ENCODE measurements at regions not wholly inside any gene's neighbourhood (a gene's known extent, or its start where the extent isn't known, plus 50 kb on each side); places are given as distances from the start of the nearest gene placed in this dataset.
"Not testable (repeated sequence)": the region's sequence is repeated elsewhere in the genome, so short reads cannot be mapped to it uniquely, and the experiment has no call there.

DNA sequence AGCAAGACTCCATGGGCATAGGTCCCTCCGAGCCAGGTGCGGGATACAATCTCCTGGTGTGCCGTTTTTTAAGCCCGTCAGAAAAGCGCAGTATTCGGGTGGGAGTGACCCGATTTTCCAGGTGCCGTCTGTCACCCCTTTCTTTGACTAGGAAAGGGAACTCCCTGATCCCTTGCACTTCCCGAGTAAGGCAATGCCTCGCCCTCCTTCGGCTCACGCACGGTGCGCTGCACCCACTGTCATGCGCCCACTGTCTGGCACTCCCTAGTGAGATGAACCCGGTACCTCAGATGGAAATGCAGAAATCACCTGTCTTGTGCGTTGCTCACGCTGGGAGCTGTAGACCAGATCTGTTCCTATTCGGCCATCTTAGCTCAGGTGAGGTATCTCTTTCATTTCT, 344.1 kb upstream of the ZNF32 start:
- DNase-seq, result not testable (repeated sequence)

GRCh38 chr10:43986374-43986773, 337.7 kb upstream of the ZNF32 start:
- no peak for DNase-seq

DNA sequence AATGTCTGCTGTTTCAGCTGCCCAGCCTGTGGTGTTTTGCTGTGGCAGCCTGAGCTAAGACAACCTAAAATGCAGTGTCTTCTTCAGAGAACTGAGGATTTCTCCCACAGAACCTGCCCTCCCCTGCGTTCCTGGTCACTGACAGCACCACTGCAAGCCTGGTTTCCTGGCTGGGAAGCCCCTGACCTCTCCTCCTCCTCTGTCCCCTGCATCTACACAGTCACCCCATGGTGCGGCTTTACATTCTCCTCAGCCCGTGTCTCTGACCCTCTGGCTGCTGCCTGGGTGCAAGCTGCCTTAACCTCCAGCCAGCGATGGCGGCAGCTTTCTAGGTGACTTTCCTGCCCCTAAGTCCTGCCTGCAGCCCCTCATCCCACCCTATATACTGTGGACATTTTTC, 337.3 kb upstream of the ZNF32 start:
- DNase-seq, result no peak

DNA sequence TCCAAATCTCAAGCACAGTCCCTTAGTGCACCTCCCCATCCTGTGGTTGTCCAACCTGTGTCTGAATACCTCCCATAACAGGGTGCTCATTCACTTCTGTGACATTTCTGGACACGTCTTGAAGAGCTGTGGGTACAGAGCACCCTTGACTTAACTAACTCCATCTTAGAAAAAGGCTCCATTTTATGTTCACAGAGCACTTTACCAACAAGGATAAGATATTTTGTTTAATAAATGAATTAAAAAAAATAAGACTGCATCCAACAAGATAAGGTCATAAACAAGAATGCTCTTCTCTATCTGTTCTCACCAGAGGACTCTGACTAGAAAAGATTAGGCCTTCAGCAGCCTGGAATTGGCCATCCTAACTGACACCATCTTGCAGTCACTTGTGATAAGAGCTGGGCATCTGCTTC, 335.2 kb upstream of the ZNF32 start:
- DNase-seq, result no peak

DNA sequence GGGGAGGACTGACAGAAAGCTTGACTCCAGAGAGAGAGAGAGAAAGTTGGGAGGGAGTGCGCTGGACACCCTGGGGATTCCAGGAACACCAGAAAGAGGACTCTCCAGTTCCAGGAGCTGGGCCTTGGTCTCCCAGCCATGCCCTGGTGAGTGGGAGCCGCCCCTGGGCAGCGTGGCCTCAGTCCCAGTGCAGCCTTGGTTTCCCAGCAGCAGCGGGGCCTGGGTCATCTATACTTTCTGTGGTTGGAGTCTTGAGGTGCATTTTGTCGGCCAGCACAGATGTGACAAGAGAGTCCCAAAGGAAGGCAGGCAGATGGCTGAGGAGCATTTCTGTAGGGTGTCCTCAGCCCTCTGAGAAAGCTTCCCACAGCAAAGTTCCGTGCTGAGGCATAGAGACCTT, 334.7 kb upstream of the ZNF32 start:
- DNase-seq, result no peak

GRCh38 chr10:43982250-43982649, 333.6 kb upstream of the ZNF32 start:
- no peak for DNase-seq

DNA sequence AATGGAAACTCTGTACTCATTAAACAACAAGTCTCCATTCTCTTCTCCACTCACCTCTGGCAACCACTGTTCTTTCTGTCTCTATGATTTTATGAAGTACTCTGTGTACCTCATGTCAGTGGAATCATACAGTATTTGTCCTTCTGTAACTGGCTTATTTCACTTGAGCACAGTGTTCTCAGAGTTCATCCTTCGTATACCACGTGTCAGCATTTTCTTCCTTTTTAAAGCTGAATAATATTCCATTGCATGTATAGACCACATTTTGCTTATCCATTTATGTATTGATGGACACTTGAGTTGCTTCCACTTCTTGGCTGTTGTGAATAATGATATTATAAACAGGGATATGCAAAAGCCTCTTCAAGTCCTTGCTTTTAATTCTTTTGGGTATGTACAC, 333.0 kb upstream of the ZNF32 start:
- no peak for DNase-seq

- DNase-seq, result no peak
Observed at GRCh38 chr10:43981232-43981631, 332.6 kb upstream of the ZNF32 start.

- no peak for DNase-seq
Observed at GRCh38 chr10:43980715-43981114, 332.0 kb upstream of the ZNF32 start.

DNA sequence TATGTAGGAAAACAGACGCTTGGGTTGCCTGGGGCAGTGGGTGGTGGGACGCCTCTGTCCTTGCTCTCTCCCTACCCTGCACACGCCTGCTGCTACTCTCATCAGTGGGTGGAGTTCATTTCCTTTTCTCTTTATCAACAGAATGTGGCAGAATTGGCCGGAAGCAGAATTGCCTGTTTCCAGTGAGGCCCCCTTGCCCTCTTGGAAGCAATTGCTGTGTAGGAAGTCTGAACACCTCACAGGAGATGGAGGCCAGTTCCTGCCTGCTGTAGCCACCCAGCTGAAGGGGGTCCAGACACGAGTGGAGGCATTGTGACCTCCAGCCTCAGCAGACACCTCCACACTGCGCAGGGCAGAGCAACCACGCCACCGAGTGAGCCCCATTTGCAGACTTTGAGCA, 331.6 kb upstream of the ZNF32 start:
- no peak for DNase-seq

DNA sequence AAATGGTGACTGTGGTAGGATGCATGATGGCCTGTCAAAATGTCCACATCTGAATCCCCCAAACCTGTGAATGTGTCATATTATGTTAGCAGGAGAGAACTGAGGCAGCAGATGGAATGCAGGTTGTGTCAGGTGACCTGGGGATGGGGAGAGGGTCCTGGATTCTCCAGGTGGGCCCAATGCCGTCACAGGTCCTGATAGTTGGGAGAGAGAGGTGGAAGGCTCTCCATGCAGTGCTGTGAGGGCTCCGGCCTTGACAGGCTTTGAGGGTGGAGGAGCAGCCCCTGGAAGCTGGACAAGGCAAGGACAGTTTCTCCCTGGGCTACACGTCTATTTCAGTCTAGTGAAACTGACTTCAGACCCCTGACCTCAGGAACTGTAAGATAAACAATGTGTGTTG, 330.9 kb upstream of the ZNF32 start:
- DNase-seq, result no peak

DNA sequence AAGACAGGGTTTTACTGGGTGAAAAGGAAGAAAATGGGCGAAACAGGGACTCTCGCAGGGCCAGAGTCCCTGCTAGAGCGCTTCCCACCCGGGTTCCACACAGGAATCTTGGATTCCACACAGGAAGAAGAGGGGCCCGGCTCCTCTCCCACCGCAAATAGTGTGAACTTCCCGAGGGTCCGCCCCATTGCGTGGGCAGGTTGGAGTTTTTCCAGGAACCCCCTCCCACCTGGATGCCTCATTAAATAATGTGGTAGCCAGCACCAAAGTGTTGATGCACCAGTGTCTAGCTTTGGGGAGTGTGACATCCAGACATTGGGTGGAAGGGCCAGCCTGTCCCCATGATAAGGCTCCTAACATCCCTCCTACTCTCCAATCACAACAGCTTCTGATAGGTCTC, 330.3 kb upstream of the ZNF32 start:
- no peak for DNase-seq

DNA sequence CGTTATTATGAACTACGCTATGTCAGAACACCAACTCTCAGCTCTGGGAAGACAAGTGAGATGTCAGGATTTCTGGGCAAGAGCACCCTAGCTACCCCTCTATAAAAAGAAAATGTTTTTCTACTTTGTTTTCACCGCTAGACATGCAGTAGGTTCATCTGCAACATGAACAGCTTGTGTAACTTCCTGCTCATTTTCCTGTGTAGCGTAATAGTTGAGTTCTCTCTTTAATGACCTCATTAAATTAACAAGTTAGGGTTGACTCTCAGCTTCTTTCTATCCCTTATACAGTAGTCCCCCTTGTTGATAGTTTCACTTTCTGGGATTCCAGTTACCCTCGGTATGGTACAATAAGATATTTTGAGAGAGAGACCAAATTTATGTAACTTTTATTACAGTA, 329.4 kb upstream of the ZNF32 start:
- no peak for DNase-seq

- no peak for DNase-seq
Observed at GRCh38 chr10:43976292-43976691, 327.6 kb upstream of the ZNF32 start.

DNA sequence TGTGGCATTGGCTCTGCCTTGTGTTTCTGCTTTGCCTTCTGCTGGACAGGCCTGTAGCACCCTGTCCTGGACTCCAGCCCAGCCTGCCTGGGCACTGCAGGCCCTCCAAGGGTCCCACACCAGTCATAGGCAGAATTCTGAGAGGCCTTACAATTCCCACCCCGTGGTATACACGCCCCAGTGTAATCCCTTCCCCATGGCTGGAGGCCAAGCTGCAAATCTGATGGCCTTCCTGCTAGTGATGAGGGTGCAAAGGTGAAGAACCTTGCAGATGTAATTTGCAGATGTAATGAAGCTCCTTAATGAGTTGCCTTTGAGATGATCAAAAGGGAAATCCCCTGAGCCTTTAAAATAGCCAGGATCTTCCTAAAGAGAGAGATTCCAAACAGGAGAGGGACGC, 325.1 kb upstream of the ZNF32 start:
- no peak for DNase-seq

GRCh38 chr10:43972976-43973647, 324.4 kb upstream of the ZNF32 start:
- DNase-seq, result no peak

GRCh38 chr10:43971981-43972380, 323.3 kb upstream of the ZNF32 start:
- no peak for DNase-seq

DNA sequence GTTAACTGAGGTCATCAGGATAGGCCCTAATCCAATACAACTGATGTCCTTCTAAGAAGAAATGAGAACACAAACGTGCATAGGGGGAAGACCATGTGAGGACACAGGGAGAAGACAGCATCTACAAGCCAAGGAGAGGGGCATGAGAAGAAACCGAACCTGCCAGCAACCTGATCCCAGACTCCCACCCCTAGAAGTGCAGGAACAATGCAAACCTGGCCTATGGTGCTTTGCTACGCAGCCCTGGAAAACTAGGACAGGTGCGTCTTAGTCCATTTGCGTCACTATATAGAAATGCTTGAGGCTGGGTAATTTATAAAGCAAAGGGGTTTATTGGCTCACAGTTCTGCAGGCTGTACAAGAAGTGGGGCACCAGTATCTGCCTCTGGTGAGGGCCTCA, 322.6 kb upstream of the ZNF32 start:
- no peak for DNase-seq

DNA sequence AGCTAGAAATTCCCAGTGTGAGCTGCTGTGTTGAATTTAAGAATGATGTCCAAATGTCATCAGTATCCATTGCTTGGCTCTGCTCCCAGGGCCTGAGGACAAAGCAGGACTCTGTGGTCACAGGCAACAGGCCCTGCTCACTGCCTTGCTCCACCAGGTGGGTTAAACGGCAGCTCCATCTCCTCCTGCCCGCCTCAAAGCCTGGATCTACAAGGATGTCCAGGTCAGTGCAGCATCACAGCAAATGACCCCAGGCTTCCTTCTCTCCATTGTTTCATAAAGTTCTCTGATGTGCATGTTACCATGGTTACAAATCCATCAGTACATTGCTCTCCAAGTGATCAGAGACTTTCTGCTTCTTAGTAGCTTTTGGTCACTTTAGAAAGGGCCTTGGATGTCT, 322.0 kb upstream of the ZNF32 start:
- DNase-seq, result no peak

GRCh38 chr10:43970018-43970698, 321.5 kb upstream of the ZNF32 start:
- no peak for DNase-seq

DNA sequence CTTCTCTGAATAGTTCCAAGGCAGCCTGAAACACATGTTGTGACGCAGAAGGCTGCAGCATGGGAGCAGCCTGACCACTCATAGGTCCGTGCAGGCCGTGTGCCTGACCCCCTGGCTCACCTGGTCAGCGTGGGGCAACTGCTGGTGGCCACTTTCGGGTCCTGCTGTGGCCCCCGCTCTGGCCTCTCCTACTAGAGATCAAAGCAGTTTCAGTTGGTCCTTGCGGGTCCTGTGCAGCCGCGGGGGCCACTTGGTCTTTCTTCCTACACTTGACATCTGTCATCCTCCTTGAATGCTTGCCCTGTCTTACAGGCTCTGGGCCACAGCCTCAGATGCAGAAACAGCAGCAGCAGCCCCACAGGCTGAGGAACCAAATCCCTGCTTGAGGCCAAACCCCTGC, 320.8 kb upstream of the ZNF32 start:
- DNase-seq, result no peak

GRCh38 chr10:43968961-43969360, 320.3 kb upstream of the ZNF32 start:
- DNase-seq, result no peak

GRCh38 chr10:43968076-43968475, 319.4 kb upstream of the ZNF32 start:
- DNase-seq, result no peak

GRCh38 chr10:43966571-43966965, 317.9 kb upstream of the ZNF32 start:
- DNase-seq, result no peak

- no peak for DNase-seq
Observed at GRCh38 chr10:43965918-43966570, 317.4 kb upstream of the ZNF32 start.
